IPS DF 19.7 (cell line): ENCODE measurements at regions not wholly inside any gene's neighbourhood (a gene's known extent, or its start where the extent isn't known, plus 50 kb on each side); places are given as distances from the start of the nearest gene placed in this dataset.

Experiments
- DNase-seq: peaks from one replicate; pipeline ENCODE4 v3.0.0-alpha.2; 2013; ENCODE audit warnings: low read depth, low spot score

DNA sequence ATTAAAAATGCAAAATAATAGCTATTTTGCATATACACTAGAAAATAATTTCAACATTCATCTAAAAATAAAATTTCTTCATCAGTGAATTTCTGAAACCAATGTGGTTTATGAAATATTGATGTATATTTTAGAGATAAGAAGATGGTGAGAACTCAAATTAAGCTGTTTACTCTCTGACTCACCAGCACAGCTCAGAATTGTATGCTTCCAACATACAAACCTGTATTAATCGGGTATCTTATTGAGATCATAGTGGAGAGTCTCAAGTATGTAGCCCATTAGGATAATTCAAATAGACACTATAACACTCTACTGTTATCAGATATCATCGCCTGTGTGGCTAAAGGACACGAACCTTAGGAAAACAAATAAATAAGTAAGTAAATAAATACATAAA is 899.5 kb upstream of the INTU start:
- no peak for DNase-seq

DNA sequence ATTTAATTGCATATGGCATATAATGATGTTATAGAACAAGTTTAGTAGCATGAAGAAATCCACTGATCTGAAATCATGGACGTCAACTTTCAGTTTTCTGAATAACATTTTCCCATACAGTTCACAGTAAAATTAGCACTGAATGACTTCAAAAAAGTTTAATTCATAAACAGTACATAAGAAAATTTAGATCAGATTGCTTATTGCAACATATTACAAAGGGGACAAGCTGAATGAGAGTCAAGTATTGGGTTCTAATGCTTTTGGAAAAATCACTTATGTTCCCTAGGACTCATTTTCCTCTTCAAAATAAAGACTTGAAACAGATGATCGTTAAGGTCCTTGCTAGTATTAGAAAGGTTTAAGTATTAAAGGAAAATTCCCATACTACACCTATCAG is 898.3 kb upstream of the INTU start:
- no peak for DNase-seq

DNA sequence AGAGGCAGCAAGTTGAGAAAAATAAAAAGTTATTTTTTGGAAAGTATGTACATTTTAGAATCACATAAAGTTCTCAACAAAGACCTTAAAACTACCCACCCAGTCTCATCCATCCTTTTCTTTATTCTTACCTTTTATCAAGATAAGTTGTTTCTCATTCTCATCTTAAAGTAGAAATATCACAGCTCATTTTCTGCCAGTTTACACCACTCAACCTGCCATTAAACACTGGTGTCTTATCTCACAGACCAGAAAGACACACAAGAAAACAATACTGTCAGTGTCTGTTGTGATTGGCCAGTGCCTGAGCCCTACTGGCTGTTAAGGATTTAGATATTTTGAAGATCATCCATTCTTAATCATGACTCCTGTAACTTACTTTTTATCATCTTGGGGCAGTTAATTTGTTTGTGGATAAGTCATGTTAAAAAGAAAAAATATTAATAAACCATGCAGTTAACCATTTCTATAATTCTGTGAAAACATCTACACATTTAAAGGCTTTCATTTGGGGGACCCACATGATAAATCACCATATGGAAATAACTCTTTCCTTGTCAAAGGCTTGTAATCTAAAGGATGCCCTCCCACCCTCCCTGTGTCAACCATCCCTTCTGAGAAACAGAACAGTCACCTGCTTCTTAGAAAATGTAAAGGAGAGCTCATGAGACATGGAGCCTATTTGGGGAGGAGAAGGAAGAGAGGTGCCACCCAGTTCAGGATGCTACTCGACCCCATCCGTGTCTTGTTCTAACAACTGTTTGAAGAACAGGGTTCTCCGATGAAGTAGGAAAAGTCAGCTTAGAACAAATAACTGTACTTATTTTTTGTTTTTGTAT is 897.2 kb upstream of the INTU start:
- DNase-seq, result no peak

DNA sequence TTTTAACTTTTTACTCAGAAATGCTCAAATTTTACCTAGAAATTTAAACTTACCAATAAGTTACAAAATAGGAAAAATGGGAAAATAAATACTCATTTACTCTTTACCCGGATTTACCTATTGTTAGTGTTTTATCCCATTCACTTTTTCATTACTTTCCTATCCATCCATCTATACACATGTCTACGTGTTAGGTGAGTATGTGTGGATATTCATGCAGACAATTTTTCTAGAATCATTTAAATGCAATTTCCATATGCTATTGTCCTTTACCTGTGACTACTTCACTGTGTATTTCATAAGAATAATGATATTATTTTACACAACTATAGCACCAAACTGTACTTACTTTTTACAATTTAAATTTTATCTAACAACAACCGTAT is 896.6 kb upstream of the INTU start:
- no peak for DNase-seq

DNA sequence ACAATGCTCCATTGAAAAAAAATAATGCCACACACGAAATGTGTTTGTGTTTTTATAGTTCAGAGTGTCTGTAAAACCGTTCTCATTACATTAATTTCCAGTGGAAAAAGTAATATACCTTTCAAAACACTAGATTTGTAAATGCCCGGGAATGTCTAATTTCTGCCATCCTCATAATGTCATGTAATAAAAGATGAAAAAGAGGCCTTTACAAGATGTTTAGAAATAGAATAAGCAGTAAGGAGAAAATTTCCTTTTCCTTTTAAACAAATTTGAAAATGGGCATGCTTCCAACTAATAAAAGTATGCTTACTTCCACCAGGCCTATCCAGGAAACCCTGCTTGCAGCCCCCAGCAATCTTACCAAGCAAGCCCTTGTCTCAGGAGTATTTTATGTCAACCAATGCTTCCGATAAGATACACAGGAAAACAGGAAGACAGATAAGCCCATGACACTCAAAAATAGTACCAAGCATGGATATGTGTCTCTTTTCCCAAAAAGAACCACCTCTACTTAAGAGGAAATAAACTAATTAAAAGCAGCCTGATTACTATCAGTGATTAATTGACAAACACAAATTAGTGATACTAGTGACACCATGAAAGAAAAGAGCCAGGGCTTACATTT is 894.7 kb upstream of the INTU start:
- DNase-seq, result no peak

DNA sequence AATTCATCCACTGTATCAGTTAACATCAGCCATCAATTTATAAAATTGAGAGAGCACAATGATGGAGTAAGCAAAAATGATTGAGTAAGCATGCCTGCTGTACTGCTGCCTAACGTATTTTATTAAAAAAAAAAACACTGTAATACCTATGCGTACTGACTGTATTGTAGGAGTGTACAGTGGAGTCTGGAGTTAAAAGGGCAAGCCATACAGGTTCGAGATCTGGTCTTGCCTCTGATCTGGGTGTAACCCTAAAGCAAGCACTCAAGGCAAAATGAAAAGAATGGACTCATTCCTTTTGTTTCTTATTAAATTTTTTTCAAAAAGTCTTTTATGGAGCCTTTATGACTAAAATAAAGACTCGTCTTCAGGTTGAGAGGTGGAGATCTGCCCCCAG is 894.2 kb upstream of the INTU start:
- no peak for DNase-seq

DNA sequence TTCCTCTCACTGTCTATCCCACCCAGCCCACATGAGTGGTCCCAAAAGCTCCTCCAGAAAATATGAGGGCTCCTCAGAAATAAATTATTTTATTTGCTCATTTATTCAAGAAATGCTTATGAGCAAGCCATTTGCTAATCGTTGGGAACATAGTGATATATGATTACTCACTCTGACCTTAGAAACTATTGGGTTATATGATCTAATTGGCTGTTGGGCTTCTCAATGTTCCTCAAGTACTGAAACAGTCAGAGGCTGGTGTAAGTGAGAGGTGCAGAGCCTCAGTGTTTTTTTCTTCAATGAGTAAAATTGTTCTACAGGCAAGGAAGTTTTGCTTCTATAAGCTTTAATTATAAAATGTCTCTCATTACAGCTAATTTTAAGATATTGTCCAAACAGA is 893.8 kb upstream of the INTU start:
- no peak for DNase-seq

DNA sequence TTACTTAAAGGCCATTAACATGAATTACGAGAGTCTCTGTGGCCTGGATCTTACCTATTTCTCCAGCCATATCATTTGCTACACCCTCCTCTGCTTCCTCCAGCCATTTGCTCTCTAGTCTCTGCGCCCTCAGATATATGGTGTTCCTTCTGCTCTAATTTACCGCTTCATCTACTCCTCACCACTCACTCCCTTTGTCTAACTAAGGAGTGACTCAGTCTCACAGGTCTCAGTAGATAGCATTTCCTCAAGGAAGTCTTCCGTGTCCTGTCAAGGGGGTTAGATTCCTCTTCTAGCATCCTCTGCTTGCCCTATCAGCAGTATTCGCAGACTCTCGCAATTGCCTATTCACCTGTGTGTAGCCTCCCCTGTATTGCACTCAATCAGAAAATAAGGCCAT is 892.1 kb upstream of the INTU start:
- DNase-seq, result no peak

DNA sequence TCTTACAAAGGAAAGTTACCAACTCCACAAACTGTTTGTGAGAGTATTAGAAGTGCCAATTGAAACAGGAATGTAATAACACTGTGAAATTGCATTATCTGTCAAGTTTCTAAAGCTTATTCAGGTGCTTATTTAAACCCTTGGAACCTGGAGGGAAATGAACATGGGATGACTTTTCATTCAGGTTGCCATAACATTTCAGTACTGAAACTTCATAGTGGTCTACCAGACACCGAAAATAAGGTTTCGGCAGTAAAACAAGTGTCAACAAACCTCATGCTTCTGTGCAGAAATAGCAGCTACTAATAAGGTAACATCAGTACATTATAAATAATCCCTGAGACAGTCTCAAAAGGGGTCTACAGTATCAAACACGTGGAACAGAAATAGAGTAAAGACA is 890.7 kb upstream of the INTU start:
- DNase-seq, result no peak

DNA sequence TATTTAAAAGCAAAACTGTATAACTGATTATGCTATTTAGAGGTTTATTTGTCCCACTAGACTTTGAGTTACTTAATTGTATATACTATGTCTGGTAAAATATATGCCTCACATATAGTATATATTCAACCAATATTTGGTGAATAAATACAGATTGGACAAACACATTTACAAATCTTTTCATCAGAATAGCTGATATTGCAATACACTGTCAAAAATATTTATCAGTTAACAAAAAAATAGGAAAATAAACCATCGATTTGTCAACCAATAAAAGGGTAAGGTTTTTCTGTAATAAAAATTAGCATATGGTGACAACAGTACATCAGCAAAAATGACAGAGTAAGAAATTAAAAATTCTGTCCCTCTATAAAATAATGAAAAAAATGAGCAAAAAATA is 889.9 kb upstream of the INTU start:
- no peak for DNase-seq

DNA sequence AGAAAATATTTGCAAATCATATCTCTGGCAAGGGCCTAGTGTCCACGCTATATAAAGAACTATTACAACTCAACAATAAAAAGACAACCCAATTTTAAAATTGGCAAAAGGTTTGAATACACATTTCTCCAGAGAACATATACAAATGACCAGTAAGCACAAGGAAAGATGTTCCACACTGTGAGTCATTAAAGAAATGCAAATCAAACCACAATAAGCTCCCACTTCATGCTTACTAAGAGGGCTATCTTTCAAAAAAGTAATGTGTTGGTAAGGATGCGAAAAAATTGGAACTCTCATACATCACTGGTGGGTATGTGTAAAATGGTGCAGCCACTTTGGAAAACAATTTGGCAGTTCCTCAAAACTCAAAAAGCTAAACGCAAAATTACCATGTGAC is 884.0 kb upstream of the INTU start:
- DNase-seq, result no peak

DNA sequence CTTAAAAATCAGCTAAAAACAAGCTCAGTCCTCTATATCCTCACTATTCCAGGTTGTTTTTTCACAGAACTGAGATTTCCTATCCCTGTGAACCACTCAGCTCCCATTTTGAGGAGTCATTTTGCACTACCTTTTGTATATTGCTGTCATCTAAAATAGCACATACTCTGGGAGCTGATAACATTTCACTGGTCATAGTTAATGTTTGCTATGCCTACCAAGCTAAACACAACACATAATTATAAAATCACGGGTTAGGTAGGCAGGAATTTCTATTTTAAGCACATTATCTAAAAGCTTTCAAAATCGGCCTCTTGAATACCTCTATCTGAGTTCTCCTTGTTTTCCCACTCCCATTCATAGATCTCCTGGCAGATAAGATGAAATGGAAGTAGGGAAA is 882.0 kb upstream of the INTU start:
- DNase-seq, result no peak

DNA sequence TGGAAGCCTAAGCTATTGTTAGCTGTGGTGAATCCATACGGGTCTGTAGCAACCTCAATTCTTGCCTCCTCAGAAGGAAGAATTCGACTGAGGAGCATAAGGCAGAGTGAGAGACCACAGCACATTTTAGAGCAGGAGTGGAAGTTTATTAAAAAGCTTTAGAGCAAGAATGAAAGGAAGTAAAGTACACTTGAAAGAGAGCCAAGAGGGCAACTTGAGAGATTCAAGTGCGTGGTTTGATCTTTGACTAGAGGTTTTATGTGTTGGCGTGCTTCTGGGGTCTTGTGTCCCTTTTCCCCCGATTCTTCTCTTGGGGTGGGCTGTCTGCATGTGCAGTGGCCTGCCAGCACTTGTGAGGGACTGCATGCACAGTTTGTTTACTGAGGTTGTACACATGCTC is 880.6 kb upstream of the INTU start:
- no peak for DNase-seq

DNA sequence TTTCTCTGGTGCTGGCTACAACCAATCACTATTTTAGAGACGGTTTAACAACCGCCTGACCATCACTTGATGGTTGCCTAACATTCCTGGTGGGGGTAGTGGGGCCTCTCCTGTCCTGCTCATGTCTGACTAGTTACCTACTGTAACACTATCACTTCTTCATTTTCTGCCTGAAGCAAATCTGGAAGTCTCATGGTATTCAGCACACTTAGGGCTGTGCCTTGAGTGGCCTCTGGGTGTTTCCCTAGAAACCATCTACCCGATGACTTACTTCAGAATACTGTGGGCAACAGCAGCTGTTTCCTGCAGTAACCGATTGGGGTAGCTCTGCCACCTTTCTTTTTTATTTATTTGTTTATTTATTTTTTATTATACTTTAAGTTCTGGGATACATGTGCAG is 880.1 kb upstream of the INTU start:
- no peak for DNase-seq

DNA sequence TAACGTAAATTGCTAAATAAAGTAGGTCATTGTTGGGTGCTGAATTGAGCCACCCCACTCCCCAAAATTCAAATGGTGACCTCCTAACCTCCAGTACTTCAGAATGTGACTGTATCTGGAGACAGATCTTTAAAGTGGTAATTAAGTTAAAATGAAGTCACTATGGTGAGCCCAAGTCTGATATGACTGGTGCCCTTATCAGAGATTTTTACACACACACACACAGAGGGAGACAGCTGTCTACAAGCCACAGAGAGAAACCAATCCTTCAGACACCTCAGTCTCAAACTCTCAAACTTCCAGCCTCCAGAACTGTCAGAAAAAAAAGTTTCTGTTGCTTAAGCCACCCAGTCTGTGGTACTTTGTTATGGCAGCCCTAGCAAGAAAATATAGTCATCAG is 879.2 kb upstream of the INTU start:
- no peak for DNase-seq

DNA sequence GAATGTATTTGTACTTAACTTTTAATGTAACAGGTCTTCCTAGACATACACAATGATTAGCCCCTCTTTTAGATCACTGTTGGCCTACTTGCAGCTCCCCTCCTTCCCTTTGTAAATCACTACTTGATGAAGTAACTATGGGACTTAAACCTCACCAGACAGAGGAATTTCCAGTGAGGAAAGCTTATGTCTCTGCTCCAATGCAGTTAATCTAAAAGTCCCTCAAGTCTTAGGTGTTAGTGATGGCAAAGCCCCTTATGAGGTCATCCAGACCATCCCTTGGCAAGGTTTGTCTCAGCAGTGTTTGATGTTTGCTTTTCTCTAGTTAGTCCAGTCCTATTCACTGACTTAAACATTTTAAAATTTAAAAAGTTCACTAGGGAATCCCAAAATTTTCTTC is 877.3 kb upstream of the INTU start:
- no peak for DNase-seq

DNA sequence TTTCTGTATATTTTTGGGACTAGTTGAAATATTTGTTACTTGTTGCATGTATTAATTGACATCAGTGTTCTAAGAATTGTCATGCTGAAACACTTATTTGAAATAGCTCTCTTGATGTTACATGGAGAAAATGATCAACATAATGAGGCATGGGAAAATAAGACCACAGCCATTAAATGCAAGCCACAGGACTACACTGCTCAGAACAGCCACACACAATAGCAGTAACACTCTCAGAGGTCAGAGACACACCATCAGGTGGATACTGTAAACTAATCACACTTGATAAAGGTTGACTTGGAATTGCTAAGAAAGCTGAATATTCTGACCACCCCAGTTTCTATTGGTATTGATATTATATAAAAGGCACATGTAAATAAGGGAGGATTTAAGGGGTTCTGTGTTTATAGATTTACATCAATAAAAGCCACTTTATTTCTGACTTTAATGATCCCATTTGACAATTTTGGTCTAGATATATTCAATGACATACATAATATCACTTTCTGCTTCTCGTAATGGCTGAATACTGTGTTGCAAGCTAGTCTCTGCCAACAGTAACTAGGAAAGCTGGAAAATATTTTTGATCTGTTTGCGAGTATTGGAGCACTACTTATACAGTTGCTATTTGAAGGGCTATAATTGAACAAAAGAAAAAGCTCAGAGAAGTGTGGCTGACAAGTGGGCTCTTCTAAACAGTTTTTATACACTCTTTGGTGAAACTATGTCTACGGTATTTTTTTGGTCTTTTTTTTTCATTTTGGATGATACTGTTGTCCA is 876.5 kb upstream of the INTU start:
- DNase-seq, result no peak

DNA sequence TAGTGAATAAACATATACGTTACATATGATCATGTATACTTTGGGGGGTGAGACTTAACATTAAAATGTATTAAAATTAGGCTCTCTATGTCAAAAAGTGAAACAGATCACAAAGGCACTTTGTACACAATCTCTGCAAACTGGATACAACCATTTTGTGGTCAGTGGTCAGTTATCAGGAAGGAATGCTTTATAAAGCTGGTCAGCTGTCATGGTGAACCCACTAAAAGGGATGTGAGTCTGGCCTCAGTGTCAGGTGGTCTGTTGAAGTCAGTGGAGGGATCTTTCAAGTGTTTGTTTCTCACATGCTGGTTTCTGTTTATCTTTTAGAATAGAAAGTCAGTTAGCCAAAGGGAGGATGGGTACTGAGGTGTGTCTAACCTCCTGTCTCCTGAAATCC is 875.5 kb upstream of the INTU start:
- no peak for DNase-seq

DNA sequence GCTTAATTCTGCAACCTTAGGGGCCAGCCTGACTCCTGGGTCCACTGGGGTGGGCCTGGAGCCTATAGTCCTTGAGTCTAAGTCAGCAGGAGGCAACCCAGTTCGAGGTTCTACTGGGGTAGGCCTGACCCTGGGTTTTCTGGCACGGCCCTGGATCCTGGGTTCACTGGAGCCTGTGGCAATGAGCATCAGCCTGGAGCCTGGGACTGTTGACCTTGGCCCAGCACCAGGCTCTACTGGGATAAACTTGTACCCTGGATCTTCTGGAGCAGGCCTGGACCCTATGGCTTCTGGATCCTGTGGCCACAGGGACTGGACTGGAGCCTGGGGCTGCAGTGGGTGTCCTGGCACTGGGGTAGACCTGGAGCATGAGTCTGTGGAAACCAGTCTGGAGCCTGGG is 874.3 kb upstream of the INTU start:
- no peak for DNase-seq

DNA sequence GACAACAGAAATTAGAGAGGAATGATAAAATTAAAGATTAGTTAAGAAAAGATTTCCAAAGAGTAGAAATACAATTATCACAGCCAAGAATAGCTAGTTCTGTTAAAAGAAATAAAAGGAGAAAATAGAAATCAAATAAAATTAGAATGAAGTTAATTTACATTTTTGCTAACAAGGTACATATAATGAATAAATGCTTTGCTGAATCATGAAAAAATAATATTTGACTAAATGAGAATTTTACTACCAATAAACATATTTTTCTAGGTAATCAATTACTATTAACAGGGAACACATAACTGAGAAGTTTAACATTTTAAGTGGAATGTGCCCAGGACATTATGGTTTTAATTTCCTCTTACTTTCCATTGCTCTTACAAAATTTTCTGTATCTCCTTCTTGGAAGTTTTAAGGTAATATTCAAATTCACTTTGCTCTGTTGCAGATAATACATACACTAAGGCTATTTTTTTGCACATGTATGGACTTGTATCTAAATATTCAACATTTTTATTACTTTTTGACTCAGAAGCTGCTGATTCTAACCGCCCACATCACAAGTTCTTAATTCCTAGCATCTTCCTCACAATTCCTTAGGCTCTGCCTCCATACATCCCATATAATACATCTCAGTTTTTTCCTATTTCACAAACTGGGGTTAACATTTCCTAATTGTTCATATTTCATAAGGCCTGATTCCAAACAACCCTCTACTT is 870.7 kb upstream of the INTU start:
- DNase-seq, result no peak

DNA sequence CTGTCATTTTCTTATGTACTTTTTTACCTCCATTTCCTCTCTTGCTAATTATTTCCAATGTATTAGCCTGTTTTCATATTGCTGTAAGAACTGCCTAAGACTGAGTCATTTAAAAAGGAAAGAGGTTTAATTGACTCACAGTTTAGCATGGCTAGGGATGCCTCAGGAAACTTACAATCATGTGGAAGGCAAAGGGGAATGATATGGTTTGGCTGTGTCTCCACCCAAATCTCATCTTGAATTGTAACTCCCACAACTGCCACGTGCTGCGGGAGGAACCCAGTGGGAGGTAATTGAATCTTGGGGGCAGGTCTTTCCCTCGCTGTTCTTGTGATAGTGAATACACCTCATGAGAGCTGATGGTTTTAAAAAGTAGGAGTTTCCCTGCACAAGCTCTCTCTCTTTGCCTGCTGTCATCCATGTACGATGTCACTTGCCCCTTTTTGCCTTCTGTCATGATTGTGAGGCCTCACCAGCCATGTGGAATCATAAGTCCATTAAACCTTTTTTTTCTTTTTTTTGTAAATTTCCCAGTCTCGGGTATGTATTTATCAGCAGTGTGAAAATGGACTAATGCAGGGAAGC is 870.0 kb upstream of the INTU start:
- DNase-seq, result no peak

DNA sequence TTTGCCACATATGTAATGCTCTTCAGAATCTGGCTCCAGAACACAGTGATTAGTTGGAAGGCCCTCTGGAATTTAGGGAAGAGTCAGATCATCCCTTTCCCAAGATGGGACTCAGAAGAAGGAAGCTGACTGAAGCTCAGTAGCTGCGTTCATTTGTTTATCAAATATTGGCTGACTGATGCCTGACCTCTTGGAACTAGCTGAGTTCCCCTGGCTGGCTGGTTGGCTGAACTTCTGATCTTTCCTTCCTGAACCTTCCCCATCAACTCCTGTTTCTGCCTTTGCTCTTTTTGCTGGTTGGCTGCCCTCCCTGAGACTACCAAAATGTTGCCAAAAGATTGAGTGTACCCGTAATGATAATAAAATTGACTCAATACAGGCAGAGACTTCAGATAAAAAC is 866.5 kb upstream of the INTU start:
- no peak for DNase-seq
